HL-60 (cell line): ENCODE measurements at regions not wholly inside any gene's neighbourhood (a gene's known extent, or its start where the extent isn't known, plus 50 kb on each side); places are given as distances from the start of the nearest gene placed in this dataset.

Experiments
- DNase-seq, 2 experiments: peaks; one replicate each; pipeline ENCODE4 v3.0.0-alpha.2; 2010 to 2020; ENCODE audit warnings: low read depth in 1 of 2, low spot score in 1 of 2
- H3K27ac ChIP-seq: fragments of 250-450 bp; sonication (Bioruptor Pico); replicated peaks from 2 replicates; pipeline ENCODE4 v1.5.1; 2020; ENCODE audit warnings: mild to moderate bottlenecking, moderate library complexity
- H3K27me3 ChIP-seq: fragments of 250-450 bp; sonication (Bioruptor Pico); 2 replicates; pipeline ENCODE4 v1.5.1; 2021; ENCODE audit warnings: mild to moderate bottlenecking, moderate library complexity; ENCODE audit not compliant: insufficient read depth, poor library complexity, severe bottlenecking
- H3K4me3 ChIP-seq: replicated peaks from 2 replicates; pipeline ENCODE4 v1.5.1; 2011; ENCODE audit warnings: mild to moderate bottlenecking, control low read depth, low read length; ENCODE audit not compliant: insufficient read depth
- GABPA ChIP-seq: IDR thresholded peaks from 2 replicates; pipeline ENCODE4 v1.6.1; 2012; ENCODE audit warnings: low read depth
- POLR2AphosphoS5 ChIP-seq: IDR thresholded peaks from 2 replicates; pipeline ENCODE4 v1.6.1; 2012; ENCODE audit warnings: low read depth
- SPI1 ChIP-seq: IDR thresholded peaks from 2 replicates; pipeline ENCODE4 v1.6.1; 2012; ENCODE audit warnings: low read depth, mild to moderate bottlenecking, borderline replicate concordance
- TF ChIP-seq, protein P1 (sequence below): IDR thresholded peaks from 2 replicates; pipeline ENCODE4 v1.6.1; 2012; ENCODE audit warnings: low read depth; ENCODE audit not compliant: insufficient replicate concordance
- TF ChIP-seq, protein P2 (sequence below): IDR thresholded peaks from one replicate; pipeline ENCODE4 v1.5.1; 2011; ENCODE audit warnings: low read length, control low read depth, inconsistent platforms; ENCODE audit not compliant: insufficient read depth

DNA sequence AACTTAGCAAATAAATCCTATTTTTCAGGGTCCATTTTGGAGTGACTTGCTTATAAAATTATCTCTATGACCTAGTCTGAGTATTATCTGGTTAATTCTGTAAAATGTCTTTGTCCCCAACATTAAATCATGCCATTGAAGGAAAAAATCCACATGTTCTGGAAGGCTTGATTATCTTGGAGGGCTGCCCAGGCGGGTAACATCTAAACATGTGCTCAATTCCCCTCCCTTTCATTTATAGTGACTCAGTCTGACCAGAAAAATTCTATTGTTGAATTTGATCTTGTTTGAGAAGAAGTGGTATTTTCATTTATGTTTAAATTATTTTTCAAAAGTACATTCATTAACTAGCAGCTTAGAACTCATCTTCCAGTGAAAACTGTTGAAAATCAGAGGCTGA lies 55.4 kb upstream of the SLC10A7 start:
- H3K4me3 ChIP-seq = no peak overlapping the region
- DNase-seq = no peak
- TF ChIP-seq, protein P1, sequence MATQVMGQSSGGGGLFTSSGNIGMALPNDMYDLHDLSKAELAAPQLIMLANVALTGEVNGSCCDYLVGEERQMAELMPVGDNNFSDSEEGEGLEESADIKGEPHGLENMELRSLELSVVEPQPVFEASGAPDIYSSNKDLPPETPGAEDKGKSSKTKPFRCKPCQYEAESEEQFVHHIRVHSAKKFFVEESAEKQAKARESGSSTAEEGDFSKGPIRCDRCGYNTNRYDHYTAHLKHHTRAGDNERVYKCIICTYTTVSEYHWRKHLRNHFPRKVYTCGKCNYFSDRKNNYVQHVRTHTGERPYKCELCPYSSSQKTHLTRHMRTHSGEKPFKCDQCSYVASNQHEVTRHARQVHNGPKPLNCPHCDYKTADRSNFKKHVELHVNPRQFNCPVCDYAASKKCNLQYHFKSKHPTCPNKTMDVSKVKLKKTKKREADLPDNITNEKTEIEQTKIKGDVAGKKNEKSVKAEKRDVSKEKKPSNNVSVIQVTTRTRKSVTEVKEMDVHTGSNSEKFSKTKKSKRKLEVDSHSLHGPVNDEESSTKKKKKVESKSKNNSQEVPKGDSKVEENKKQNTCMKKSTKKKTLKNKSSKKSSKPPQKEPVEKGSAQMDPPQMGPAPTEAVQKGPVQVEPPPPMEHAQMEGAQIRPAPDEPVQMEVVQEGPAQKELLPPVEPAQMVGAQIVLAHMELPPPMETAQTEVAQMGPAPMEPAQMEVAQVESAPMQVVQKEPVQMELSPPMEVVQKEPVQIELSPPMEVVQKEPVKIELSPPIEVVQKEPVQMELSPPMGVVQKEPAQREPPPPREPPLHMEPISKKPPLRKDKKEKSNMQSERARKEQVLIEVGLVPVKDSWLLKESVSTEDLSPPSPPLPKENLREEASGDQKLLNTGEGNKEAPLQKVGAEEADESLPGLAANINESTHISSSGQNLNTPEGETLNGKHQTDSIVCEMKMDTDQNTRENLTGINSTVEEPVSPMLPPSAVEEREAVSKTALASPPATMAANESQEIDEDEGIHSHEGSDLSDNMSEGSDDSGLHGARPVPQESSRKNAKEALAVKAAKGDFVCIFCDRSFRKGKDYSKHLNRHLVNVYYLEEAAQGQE = no peak
- no peak for TF ChIP-seq GABPA
- TF ChIP-seq, protein P2, sequence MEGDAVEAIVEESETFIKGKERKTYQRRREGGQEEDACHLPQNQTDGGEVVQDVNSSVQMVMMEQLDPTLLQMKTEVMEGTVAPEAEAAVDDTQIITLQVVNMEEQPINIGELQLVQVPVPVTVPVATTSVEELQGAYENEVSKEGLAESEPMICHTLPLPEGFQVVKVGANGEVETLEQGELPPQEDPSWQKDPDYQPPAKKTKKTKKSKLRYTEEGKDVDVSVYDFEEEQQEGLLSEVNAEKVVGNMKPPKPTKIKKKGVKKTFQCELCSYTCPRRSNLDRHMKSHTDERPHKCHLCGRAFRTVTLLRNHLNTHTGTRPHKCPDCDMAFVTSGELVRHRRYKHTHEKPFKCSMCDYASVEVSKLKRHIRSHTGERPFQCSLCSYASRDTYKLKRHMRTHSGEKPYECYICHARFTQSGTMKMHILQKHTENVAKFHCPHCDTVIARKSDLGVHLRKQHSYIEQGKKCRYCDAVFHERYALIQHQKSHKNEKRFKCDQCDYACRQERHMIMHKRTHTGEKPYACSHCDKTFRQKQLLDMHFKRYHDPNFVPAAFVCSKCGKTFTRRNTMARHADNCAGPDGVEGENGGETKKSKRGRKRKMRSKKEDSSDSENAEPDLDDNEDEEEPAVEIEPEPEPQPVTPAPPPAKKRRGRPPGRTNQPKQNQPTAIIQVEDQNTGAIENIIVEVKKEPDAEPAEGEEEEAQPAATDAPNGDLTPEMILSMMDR = no peak
- no peak for TF ChIP-seq SPI1
- TF ChIP-seq POLR2AphosphoS5 = no peak
- no peak overlapping the region for H3K27ac ChIP-seq
- H3K27me3 ChIP-seq = peaks cover 2% of the 10 kb centered on the region

DNA sequence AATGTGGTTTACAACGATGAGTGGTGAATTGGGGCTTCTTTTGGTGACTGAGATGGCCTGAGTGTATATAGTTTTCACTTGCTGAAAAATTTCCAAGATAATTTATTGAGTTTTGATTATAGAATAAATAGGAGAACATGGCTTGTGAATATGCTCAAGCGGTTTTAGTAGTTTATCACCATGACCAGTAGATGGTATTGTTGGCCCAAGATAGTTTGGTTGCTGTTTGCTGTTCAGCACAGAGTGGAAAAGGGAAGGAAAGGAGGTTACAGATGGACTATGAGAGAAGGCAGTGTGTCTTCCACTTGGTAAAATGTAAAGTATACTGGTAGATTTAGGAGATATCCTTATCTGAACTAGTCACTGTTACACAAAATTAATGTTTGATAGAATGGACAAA lies 55.8 kb upstream of the POU4F2 start:
- TF ChIP-seq POLR2AphosphoS5 (no peak), SPI1 (no peak), GABPA (no peak)
- TF ChIP-seq, protein P2 = no peak
- TF ChIP-seq, protein P1 = no peak
- DNase-seq = peak in 1 of 2 experiments; percentile 7
- H3K27me3 ChIP-seq = no peaks in the 10 kb centered on the region
- no peak overlapping the region for H3K27ac ChIP-seq
- H3K4me3 ChIP-seq = no peak overlapping the region

GRCh38 chr4:146585761-146586333 lies 52.8 kb upstream of the POU4F2 start:
- peak in 1 of 2 experiments; percentile 50 for DNase-seq
- H3K4me3 ChIP-seq = no peak overlapping the region
- no peak overlapping the region for H3K27ac ChIP-seq
- no peak for TF ChIP-seq SPI1
- no peaks in the 10 kb centered on the region for H3K27me3 ChIP-seq
